ENCODE measurements at regions not wholly inside any gene's neighbourhood (a gene's known extent, or its start where the extent isn't known, plus 50 kb on each side); places are given as distances from the start of the nearest gene placed in this dataset.

DNA sequence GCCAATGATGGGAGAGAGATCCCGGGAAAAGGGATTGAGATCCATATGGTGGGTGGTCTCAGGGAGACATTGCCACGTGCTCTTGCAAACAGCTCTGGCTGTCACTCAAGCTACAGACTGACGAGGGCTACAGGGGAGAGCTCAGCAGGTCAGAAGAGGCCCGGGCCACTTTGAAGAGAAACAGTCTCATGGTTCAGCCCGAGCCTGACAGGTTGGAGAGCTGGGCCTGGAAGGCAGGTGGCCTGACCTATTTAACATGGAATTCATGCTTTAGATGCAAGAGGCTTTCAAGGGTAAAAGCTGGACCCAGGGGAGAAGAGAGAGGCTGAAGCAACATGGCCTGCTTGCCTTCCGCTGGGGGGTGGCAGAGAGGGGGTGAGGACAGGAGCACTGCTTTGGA lies 81.0 kb upstream of the BRD7 start:
- TF ChIP-seq, protein P1, sequence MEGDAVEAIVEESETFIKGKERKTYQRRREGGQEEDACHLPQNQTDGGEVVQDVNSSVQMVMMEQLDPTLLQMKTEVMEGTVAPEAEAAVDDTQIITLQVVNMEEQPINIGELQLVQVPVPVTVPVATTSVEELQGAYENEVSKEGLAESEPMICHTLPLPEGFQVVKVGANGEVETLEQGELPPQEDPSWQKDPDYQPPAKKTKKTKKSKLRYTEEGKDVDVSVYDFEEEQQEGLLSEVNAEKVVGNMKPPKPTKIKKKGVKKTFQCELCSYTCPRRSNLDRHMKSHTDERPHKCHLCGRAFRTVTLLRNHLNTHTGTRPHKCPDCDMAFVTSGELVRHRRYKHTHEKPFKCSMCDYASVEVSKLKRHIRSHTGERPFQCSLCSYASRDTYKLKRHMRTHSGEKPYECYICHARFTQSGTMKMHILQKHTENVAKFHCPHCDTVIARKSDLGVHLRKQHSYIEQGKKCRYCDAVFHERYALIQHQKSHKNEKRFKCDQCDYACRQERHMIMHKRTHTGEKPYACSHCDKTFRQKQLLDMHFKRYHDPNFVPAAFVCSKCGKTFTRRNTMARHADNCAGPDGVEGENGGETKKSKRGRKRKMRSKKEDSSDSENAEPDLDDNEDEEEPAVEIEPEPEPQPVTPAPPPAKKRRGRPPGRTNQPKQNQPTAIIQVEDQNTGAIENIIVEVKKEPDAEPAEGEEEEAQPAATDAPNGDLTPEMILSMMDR (conservative IDR thresholded peaks at IDR 0.05; ENCODE audit: low read length) = no peak
- TF ChIP-seq EZH2phosphoT487 (IDR thresholded peaks at IDR 0.05; ENCODE audit: borderline replicate concordance, low read depth, low read length) = no peak
